Stimulated activated CD4-positive, alpha-beta T cell treated with anti-CD3 and anti-CD28 coated beads, TNF-alpha, amount 100 ng/mL, for 1 hour (primary cell): ENCODE measurements at regions not wholly inside any gene's neighbourhood (a gene's known extent, or its start where the extent isn't known, plus 50 kb on each side); places are given as distances from the start of the nearest gene placed in this dataset.

Source experiments
- DNase-seq, 3 donors: peaks; one replicate each; pipeline ENCODE4 v3.0.0-alpha.2; 2020; ENCODE audit warnings: low read depth in 3 of 3, low spot score in 1 of 3

DNA sequence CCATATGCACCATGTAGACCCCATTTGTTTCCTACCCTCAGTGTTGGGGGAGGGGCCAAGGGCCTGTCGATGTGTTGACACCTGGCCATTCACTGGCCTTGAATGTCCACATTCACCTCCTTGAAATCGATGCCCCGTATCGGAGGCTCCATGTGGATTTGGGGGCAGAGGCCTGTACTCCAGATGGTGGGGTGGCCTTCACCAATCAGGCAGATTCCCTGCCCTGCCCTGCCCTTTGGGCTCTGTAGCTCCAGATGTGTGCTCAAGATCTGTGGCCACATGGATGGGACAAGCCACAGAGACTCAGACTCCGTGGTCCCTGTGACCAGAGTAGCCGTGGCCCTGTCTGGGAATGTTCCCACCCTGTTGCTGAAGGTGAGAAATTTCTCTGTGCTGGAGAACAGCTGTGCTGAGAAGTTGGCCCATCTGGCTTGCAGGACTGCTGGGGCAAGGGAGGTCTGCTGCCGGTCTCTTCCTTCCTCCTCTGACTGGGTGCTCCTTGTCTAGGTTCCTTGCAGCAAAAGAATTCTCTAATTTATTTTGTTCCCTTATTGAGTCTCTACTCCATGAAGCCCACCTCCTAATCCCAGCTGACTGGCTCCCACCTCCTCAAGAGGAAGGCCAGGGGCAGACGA is 221.3 kb downstream of the SEC14L1 start:
- DNase-seq: no peak

DNA sequence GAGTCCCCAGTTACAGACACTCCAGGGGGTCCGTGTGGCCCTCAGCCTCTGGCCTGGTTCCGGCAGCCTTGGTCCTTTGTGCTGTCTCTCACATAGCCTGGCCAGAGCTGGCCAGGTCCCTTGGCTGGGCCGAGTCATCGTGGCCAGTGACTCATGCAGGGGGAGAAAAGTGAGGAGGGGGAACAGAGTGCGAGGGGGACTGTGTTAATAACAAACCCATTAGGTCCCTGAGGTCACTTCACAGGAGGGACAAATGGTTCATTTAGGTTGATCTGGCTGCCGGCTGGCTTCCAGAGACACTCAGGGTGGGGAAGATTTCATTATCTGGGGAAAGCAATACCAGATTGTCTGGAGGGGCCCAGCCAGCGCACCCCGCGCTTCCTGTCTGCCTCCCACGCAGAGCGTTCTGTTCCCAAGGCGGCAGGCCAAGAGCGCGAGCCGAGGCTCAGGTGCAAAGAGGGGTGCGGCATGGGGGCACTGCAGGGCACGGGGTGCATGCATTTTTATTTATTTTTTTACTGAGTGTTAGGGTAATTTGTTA is 223.1 kb downstream of the SEC14L1 start:
- DNase-seq: no peak

DNA sequence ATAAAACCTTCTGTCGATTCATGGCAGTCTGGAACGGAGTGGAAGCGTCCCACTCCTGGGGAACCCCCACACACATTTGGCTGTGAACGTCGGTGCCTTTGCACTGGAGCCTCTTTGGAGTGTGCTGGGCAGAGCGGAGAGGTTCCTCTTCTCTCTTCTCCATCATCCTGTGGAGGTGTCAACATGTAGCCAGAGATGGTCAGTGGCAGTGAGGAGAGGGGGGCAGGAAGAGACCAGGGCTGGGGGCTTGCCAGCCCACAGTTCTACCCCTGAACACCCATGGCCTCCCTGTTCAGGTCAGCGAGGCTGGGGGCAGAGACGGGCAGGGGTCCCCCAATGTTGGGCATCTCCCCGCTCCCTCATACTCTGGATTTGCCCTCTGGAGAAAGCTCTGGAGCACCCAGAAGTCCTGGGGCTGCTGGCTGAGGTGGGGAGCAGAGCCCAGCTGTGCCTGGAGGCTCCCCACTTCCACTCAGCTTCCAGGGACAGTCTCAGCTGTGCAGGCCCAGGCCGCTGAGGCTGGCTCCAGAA is 223.7 kb downstream of the SEC14L1 start:
- no peak for DNase-seq

DNA sequence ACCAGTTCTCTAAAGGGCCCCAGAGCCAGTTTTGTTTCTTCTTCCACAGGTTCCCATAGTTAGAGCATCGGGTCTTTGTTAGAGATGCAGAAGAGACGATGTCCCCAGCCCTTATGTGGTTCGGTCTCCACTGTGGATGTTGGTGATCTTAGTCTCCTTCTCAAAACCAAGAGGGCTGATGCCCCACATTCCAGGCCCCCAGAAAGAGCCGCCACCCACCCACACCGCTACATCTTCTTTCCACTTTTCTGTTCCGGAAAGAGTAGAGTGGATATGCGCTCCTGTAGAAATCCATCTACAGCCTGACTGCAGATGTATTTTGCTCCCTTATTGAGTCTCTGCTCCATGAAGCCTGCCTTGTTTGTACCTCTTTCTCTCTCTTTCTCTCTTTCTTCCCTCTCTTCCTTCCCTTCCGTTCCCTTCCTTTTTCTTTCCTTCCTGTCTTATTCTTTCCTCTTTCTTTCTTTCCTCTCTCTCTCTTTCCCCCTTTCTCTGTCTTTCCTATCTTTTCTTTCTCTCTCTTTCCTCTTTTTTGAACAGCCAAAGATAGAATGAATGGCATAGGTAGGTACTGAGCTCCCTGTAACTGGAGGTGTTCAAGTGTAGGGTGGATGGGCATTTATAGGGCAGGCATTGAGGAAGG is 224.3 kb downstream of the SEC14L1 start:
- no peak for DNase-seq

DNA sequence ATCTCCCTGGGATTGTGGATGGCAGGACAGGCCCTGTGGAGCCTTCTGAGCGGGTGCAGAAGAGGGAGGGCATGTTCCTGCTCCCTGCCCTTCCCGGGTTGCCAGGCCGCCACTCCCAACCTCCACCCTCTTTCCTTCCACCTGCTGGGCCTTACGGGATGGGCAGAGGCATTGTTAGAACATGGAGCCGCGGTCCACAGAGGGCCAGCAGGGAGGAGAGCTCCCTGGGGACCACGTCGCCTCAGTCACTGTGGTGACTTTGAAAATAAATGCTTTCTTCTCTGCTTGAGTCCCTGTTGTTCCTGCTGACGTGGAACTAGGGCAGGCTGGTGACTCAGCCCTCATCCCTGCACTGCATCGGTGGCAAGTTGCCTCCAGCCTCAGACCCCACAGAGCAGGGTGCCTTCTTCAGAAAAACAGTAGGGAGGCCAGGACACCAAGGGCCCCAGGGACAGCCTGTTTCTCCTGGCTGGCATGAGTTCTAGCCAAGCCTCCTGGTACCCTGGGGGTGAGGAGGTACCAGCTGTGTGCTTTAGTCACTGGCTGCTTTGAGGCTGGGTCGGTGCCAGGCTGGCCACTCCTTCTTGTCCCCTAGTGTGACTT is 224.9 kb downstream of the SEC14L1 start:
- DNase-seq: no peak

DNA sequence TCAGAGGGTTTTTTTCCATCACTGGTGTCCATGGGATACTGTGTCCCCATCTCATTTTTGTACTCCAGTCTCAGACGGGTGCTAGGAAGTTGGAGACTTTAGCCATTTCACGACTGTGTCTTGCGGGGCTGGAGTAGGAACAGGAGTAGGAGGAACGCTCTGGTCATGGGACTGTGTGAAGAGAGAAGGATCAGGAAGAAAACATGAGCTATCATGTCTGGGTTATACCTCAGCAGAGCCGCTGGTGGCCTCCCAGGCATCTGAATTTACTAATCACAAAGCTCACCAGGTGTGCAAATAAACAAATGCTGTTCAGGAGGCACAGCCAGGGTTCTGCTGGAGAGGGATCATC is 225.4 kb downstream of the SEC14L1 start:
- DNase-seq: no peak

DNA sequence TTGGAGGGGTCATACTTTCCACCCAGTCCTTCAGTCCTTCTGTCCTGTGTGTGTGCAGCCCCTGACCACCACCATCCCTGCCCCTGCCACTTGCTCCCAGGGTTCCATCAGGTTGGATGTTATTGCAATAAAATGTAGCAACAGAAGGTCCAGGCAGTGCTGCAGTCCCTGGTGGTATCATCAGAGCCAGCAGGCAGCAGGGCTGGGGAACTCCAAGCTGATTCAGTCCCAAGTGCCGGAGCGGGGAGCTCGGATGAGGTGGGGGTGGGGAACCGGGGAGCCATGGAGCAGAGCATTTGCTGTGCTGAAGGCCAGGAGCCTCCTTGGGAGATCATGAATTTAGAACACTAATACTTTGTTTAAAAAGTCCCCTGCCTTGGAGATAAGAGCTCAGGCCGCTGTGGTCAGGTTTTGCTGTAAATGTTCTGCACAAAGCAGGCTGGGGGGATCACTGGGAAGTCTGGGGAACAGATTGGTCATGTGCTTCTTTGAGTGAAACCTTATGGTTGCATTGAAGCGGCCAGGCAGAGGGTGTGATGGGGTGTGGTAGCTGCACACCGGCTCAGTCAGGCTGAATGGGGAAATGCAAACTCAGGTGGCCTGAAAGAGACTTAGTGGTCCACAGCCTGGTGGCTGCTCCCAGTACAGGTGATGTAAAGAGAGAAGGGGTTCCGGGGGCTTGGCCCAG is 225.9 kb downstream of the SEC14L1 start:
- DNase-seq: no peak

DNA sequence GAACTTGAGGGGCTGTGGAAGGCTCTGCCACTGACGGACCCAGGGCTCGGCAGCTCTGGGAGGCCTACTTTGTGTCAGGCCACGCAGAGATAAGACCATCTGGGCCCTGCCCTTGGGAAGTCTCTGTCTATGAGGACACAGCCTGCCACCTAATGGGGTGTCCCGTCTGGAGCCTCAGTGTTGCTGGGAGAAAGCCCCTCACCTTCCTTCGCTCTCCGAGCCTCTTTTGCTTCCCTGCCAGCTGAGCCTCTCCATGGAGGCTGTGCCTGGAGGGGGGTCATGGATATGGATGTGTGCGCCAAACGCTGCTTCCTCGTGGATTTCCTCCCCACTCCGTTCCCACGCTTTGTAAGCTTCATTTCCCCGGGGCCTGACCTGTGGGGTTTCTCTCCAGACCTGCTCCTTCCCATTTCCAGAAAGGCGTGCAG is 228.8 kb downstream of the SEC14L1 start:
- no peak for DNase-seq

DNA sequence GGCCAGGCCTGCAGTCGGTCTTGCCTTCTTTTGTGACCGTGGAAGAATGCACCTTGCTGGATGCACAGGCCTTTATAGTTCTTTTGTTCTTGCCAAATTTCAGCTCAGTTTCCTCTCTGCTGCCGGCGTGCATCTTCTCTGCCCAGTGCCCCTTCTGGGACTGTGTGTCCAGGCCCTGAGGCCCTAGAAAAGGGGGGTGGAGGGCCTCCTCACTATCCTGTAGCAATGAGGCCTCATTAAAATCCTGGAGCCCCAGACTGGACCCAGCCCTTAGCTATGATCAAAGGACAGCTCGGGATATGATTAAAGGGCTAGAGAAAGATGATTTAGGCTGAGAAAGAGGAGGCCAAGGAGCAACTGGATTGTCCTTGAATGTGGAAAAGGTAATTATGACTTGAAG is 229.8 kb downstream of the SEC14L1 start:
- DNase-seq: no peak

DNA sequence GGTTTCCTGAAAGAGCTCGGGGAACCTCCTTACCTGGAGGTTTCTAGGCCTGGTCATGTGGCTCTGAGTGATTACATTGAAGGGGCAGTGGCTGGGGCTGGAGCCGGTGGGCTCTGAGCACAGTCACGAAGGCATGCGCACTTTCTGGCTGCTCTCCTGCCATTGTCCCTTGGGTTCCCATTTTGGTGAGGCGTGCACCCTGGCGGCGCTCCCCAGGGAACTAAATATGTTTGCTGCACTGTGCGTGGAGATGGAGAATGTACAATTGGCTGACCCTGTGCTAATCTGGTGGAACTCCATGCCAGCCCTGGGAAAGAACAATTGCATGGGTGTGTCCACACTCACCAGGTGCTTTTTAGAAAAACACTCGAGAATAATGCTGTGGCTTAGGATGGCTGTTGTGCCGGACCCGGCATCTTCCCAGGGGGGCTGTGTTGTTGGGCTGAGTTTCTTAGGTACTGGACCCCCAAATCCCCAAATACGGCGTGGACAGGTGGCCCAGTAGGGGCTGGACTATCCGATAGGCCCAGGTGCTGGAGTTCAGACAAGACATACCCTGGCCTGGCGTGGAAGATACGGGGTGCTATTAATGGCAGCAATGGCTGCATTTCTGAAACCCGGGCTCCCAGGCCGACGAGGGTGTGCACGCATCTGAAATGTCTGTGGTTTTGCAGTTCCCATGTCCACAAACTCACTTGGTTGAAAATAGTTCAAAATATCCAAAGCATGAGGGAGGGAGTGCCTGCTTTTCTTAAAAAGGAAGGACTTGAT is 230.5 kb downstream of the SEC14L1 start:
- no peak for DNase-seq

DNA sequence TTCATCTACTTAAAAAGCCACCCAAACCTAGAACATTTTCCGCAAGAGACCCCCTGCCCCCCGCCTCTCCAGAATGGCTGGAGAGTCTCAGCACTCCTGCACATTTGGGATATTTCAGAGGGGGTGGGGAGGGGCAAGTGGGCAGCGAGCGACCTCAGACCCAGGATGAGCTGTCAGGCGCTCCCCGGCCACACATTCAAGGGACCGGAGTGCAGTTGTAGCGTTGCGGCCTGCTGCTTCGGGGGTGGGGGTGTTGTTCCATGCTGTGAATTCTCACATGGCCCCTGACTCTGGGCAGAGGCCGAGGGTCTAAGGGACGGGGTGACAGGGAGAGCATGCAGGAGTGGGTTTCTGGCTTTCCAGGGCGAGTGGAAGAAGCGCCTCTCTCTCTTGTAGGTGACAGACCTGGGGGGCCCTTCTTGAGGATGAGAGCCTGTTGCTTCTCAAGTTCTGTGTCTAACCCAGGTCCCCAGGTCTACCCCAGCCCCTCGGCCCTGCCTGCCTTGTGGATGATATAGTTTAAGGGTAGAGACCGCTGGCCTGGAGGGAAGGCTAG is 231.2 kb downstream of the SEC14L1 start:
- DNase-seq: no peak

DNA sequence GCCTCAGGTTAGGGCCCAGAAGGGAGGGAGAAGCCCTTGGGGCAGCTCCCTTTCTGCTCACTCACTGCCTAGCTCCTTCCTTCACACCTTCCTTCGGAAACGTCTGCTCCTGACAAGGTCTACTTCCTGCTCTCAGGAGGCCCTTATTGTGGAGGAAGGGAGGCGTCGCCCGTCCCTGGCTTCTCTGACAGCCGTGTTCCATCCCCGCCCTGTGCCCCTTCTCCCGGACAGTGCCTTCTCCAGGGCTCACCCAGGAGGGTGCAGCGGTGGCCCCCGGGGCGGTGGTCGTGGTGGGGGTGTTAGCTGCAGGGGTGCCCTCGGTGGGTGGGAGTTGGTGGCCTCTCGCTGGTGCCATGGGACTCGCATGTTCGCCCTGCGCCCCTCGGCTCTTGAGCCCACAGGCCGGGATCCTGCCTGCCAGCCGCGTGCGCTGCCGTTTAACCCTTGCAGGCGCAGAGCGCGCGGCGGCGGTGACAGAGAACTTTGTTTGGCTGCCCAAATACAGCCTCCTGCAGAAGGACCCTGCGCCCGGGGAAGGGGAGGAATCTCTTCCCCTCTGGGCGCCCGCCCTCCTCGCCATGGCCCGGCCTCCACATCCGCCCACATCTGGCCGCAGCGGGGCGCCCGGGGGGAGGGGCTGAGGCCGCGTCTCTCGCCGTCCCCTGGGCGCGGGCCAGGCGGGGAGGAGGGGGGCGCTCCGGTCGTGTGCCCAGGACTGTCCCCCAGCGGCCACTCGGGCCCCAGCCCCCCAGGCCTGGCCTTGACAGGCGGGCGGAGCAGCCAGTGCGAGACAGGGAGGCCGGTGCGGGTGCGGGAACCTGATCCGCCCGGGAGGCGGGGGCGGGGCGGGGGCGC is 231.9 kb downstream of the SEC14L1 start:
- DNase-seq: no peak

DNA sequence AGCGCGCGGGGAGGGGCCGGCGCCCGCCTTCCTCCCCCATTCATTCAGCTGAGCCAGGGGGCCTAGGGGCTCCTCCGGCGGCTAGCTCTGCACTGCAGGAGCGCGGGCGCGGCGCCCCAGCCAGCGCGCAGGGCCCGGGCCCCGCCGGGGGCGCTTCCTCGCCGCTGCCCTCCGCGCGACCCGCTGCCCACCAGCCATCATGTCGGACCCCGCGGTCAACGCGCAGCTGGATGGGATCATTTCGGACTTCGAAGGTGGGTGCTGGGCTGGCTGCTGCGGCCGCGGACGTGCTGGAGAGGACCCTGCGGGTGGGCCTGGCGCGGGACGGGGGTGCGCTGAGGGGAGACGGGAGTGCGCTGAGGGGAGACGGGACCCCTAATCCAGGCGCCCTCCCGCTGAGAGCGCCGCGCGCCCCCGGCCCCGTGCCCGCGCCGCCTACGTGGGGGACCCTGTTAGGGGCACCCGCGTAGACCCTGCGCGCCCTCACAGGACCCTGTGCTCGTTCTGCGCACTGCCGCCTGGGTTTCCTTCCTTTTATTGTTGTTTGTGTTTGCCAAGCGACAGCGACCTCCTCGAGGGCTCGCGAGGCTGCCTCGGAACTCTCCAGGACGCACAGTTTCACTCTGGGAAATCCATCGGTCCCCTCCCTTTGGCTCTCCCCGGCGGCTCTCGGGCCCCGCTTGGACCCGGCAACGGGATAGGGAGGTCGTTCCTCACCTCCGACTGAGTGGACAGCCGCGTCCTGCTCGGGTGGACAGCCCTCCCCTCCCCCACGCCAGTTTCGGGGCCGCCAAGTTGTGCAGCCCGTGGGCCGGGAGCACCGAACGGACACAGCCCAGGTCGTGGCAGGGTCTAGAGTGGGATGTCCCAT is 232.8 kb downstream of the SEC14L1 start:
- DNase-seq: no peak

DNA sequence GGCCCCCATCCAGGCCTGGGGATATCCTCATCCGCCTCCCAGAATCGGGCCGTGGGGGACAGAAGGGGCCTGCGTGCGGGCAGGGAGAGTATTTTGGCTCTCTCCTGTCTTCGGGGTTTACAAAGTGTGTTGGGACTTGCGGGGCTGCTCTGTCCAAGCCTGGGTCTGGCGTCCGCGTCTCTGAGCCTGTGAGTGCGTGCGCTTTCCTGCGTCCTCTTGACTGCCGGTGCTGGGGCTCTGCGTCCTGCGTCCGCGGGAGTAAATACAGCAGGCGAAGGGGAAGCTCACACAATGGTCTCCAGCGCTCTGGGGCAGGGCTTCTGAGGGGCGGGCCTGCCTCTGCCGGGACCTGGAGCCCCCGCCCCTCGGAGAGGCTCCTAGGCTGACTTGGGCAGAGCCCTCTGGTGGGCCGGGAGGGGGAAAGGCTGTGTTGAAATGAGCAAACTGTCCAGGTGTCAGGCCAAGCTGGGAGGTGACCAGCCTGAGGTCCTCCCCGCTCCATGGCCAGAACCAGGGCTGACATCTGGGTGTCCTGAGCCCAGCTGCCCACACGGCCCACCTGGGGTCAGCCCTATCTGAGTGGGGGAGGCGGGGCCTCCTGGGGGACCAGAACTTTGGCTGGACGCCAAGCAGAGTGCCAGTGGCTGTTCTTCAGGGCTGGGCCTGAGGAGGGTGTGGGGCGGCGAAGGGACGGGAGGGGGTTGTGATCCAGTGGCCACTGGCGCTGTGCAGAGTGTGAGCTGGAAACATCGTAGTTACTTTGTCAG is 233.6 kb downstream of the SEC14L1 start:
- peak in 2 of 3 donors; percentile 52 to 53 for DNase-seq

DNA sequence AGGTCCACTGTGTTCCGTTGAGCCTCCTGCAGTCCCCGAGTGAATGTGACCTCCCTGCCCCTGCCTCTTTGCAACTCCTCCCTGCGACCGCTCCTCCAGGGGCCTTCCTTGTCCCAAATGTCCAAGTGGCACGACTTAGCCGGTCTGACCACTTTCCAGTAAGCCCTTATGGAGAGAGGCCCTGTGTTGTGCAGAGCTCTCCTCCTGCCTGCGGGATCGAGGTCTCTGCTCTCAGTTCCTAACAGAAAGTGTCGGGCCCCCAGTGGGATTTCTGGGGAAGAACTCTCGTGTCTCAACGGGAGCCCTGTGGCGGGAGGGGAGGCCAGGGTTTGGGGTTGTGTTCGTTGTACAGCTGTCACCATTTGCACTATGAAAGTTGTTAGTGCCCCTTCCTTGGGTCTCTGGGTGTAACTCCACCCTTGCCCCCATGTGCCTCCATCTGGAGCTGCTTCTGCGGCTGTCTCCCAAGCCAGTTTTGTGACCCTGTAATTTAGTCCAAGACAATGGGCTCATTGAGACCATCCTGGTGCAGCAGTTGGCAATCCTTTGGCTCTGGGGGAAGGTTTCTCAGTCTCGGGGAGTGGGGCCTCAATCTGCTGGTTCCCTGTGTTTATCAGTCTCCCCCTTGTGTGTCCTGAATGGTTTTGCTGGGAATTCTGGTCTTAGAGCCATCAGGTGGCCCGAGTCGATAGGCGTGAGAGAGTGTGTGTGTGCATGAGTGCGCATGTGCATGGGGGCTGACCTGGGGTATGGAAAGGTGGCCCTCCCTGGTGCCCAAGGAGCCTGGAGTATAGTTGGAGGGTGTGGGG is 234.5 kb downstream of the SEC14L1 start:
- no peak for DNase-seq

DNA sequence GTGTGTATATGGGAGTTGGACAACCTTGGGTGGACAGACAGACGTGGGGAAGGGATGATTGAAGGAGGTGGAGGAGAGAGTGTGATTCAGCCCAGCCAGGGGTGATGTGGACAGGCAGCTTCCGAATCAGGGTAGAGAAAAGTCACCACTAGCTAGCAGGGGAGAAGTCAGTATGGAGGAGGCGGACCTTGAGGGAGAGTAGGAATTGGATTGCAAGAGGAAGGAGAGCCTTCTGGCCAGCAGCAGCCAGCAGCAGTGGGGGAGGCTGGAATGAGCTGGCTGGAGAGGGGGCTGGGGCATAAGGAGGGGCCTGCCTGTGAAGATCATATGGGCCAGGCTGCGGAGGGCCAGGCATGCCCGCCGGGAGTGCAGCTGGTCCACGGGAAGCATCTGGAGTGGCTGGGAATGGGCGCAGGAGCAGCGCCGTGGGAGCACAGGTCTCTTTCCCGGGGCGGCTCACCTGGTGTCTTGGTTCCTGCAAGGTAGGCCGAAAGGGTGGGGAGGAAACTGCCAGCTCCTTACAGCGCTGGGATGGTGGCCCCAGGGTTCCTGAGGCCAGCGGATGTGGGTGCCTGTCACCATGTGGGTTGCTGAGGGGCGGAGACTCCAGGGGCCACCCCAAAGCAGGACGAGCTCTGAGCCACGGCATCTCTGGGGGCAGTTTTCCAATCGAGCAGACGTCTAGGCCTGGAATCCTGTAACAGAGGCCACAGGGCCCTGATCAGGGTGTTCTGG is 235.3 kb downstream of the SEC14L1 start:
- no peak for DNase-seq
